HEK293 (cell line): ENCODE measurements at regions not wholly inside any gene's neighbourhood (a gene's known extent, or its start where the extent isn't known, plus 50 kb on each side); places are given as distances from the start of the nearest gene placed in this dataset.
"Not testable (repeated sequence)": the region's sequence is repeated elsewhere in the genome, so short reads cannot be mapped to it uniquely, and the experiment has no call there.

Experiments
- CTCF ChIP-seq: fragments of 450-650 bp; formaldehyde crosslinking; IDR thresholded peaks from 2 replicates; pipeline ENCODE4 v1.5.1; 2016; ENCODE audit warnings: missing biosample characterization, missing genetic modification characterization
- PBX3 ChIP-seq: sonication (generic); formaldehyde crosslinking; IDR thresholded peaks from 2 replicates; pipeline ENCODE4 v1.8.1; 2022; ENCODE audit warnings: mild to moderate bottlenecking, moderate library complexity, missing genetic modification reagents
- REST ChIP-seq: fragments of 450-650 bp; formaldehyde crosslinking; IDR thresholded peaks from 2 replicates; pipeline ENCODE4 v1.5.1; 2016; ENCODE audit warnings: missing biosample characterization, missing genetic modification characterization
- YY1 ChIP-seq: fragments of 450-650 bp; formaldehyde crosslinking; IDR thresholded peaks from 2 replicates; pipeline ENCODE4 v1.5.1; 2018; ENCODE audit warnings: missing biosample characterization, missing genetic modification characterization
- ZBTB11 ChIP-seq: fragments of 450-650 bp; formaldehyde crosslinking; conservative IDR thresholded peaks from 2 replicates; pipeline ENCODE4 v1.5.1; 2016; ENCODE audit warnings: low read depth, missing biosample characterization, missing genetic modification characterization
- ZNF292 ChIP-seq: fragments of 450-650 bp; formaldehyde crosslinking; IDR thresholded peaks from 2 replicates; pipeline ENCODE4 v1.5.1; 2016; ENCODE audit warnings: low read depth, missing biosample characterization, missing genetic modification characterization, borderline replicate concordance
- ZNF350 ChIP-seq: fragments of 450-650 bp; formaldehyde crosslinking; IDR thresholded peaks from 2 replicates; pipeline ENCODE4 v1.5.0; 2017; ENCODE audit warnings: missing biosample characterization, mild to moderate bottlenecking, missing genetic modification characterization

GRCh38 chr4:33829356-33829755 is 2415.0 kb downstream of the ARAP2 start:
- not testable (repeated sequence) for TF ChIP-seq YY1 (tag by site-specific recombination); CTCF; REST; PBX3 (CRISPR knock-in tag); ZNF292 (tag by site-specific recombination); ZBTB11; ZNF350 (tag by site-specific recombination)
